ENCODE measurements at regions not wholly inside any gene's neighbourhood (a gene's known extent, or its start where the extent isn't known, plus 50 kb on each side); places are given as distances from the start of the nearest gene placed in this dataset.
"Not testable (repeated sequence)": the region's sequence is repeated elsewhere in the genome, so short reads cannot be mapped to it uniquely, and the experiment has no call there.

DNA sequence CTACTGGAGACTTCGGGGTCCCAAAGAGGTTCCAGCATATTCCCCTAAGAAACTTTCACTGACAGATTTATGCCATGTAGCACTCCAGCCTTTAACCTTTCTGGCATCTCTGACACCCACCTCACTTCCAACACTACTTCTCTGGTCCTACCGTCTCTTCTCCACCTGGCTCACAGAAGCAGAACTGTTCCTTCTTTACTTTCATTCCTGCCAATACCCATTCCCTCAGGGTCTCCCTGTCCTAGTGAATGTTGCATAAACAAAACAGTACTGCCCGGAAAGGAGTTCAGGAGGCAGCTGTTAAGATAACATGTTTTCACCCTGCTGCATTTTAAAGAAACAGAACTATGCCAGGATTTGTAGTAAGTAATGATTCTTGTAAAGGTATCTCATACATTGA, 136.0 kb upstream of the MIR17HG start:
- no peak for FAIRE-seq
- DNase-seq (ENCODE audit: low spot score) = no peak

DNA sequence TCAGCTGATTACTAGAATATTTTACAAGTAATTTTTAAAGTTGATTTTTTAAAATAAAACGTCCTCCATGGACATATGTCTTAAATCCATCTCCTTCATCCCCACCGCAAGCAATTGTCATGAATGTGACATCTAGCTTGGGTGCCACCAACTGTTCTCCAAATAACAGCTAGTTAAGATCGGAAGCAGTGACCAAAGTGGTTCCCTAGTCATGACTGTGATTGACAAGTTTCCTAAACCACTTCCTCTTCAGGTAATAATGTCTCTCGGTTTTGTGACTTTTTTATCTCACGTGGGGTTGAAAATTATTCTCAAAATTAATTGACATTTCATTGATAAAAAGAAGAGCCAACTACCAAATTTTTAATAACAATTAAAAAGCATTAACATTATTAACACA, 135.3 kb upstream of the MIR17HG start:
- FAIRE-seq = no peak
- DNase-seq (ENCODE audit: low spot score) = no peak

DNA sequence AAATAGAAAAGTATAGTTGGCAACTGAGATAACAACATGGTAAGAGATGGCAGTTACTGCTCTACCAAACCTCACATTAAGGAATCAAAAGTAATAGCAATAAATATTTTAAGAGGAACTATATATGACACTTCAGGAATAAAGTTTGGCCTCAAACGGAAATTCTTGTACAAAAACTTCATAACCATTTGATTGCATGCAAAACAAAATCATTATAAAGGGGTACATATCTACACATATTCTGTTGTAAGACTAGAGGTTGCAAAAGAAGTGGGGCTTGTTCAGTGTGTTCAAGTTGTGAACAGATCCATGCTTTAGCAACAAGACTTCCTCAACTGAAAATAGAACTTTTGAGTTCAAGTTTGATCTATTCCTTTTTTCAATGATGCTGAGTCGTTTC, 133.5 kb upstream of the MIR17HG start:
- DNase-seq (ENCODE audit: low spot score) = no peak

GRCh38 chr13:91216928-91217700, 130.4 kb upstream of the MIR17HG start:
- DNase-seq (ENCODE audit: low spot score) (no peak), FAIRE-seq (no peak)

More for the DNA sequence above, 133.5 kb upstream of the MIR17HG start:
- no peak for FAIRE-seq

DNA sequence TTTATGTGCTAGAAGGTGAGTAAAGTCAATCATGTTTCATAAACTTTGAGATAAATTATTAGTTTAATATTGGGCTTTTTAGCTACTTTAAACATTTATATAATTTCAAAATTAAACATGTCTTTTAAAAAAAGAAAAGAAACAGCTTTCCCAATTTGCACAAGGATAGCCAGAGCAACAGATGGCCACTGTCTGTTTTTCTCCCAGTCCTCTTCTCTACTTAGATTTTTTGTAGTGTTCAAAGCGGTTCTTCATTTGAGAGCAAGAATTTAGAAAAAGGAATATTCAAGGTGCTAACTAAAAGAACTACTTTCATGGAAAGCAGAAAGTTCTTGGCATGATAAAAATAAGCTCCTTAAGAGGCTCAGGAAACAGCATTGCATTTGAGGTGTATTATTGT, 128.3 kb upstream of the MIR17HG start:
- DNase-seq (ENCODE audit: low spot score) = no peak

GRCh38 chr13:91220872-91221271, 126.6 kb upstream of the MIR17HG start:
- DNase-seq (ENCODE audit: low spot score) (no peak), FAIRE-seq (no peak)

More for the DNA sequence above, 128.3 kb upstream of the MIR17HG start:
- FAIRE-seq = no peak

DNA sequence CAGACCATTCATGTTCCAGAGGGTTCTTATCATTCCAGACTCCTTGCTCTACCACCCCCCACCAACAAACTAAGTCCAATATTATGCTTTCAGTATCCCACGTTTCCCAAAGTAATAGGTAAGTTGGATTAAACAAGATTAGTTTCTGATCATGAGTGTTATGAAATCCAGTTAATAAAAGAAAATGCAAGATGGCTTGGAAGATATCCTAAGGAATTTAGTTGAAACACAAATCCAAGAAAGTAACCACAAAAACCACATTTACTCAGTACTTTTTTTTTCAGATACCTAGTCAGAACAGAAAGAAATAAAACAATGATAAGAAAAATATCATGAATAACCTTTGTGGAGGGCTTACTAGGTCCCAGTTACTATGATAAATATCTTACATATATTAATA, 119.4 kb upstream of the MIR17HG start:
- DNase-seq (ENCODE audit: low spot score) (no peak), FAIRE-seq (no peak)

DNA sequence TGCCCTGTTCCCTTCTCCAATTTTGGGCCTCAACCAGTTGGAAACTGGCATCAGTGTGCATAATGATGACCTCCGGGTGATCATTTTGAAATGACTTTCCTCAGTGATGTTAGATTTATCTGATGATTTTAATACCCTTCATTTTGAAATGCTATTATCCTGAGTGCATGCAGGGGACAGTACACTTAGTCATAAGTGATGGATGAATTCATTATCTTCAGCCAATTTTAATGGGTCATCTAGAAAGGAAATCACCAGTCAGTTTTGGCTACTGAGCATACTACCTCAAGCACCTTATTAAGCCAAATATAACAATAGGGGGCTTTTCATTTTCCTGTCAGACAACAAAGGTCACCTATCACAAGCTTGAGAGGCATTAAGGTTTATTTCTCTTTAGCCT, 118.5 kb upstream of the MIR17HG start:
- no peak for FAIRE-seq
- no peak for DNase-seq (ENCODE audit: low spot score)

DNA sequence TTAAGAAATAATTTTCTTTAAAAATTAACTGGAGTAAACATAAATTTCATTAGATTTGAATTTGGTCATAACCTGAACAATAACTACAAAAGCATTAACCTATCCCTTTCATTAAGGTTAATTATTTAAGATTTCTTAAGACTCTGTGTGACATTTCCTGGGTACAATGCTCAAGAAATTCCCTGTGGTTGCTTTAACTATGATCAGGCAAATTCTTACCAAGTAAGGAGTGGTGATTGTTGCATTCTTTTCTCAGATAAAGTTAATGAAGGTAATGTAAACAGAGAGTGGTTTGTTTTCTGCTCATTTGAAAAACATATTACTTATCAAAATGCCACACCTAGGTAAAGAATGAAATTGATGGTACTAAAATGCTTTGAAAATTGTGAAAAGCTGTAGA, 114.8 kb upstream of the MIR17HG start:
- DNase-seq (ENCODE audit: low spot score) (no peak), FAIRE-seq (no peak)

GRCh38 chr13:91233291-91233690, 114.2 kb upstream of the MIR17HG start:
- DNase-seq (ENCODE audit: low spot score) (no peak), FAIRE-seq (no peak)

- DNase-seq (ENCODE audit: low spot score) = no peak
- FAIRE-seq = no peak
Observed at GRCh38 chr13:91236182-91236581, 111.3 kb upstream of the MIR17HG start.

DNA sequence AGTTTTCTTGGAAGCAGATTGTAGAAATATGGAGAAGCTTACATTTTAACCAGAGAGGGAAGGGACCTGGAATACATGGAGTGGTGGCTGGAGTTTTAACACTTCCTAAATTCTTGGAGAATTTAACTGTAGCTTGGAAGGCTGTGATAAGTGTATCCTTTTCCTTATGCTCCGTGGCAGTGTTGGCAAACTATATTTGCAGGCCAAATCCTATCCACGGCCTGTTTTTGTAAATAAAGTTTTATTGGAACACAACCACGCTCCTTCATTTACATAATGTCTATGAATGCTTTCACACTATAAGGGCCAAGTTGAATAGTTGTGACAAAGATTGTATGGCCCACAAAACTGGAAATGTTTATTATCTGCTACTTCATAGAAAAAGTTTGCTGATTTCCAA, 110.6 kb upstream of the MIR17HG start:
- DNase-seq (ENCODE audit: low spot score) = no peak
- no peak for FAIRE-seq

DNA sequence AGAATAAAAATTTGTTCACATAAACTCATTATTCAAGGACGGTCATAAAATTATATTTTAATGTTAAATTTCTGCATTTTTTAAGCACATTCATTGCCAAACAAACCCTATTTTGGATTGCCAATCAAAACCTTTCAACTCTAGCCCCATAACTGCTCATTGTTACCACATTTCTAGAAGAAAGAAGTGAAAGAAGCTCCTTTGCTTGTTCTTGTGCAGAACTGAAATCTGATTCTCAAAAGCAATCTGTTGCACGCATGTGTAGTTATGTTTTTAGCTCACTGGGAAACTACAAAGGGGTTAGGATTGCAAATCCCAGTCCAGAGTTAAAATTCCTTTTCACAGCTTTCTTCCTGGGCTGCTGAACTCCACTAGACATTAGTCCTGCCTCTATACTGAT, 109.5 kb upstream of the MIR17HG start:
- FAIRE-seq (no peak), DNase-seq (ENCODE audit: low spot score) (no peak)

- DNase-seq (ENCODE audit: low spot score) (no peak), FAIRE-seq (no peak)
Observed at GRCh38 chr13:91240341-91240740, 107.1 kb upstream of the MIR17HG start.

GRCh38 chr13:91241221-91241933, 106.1 kb upstream of the MIR17HG start:
- DNase-seq (ENCODE audit: low spot score) = no peak

DNA sequence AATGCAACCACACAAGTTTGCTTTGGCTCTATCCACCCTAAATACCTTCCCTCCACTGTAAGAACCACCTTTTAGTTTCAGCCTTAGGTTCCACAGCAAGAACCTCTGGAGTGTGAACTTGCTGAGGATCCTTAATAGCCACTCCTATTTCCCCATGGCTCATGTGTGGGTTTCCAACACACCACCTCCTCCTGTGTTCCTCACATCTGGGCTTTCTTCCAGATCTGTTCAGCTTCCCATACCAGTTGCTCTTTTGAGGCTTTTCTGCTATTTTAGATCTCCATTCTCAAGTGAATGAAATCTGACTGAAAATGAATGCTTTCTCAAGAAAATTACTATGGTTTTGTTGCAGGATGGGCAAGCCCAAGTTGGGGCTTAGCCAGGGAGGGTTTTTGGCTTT, 104.8 kb upstream of the MIR17HG start:
- DNase-seq (ENCODE audit: low spot score) (no peak), FAIRE-seq (no peak)

More at GRCh38 chr13:91241221-91241933, 106.1 kb upstream of the MIR17HG start:
- FAIRE-seq = no peak

GRCh38 chr13:91245288-91245687, 102.2 kb upstream of the MIR17HG start:
- DNase-seq (ENCODE audit: low spot score) (no peak), FAIRE-seq (no peak)

GRCh38 chr13:91247768-91248167, 99.7 kb upstream of the MIR17HG start:
- DNase-seq (ENCODE audit: low spot score) (no peak), FAIRE-seq (no peak)

DNA sequence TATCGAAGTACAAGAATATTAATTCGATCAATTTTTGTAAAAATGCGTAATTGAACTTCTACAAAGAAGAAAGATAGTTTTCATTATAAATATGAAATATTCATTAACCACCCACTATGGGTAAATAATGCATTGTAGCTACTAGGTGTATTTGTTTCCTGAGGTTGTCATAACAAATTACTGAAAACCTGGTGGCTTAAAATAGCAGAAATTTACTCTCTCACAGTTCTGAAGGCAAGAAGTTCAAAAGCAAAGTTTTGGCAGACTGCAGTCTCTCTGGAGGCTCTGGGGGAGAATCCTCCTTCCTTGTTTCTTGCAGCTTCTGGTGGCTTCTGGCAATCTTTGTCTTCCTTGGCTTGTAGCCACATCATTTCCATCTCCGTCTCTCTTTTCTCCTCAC, 99.2 kb upstream of the MIR17HG start:
- FAIRE-seq = no peak
- no peak for DNase-seq (ENCODE audit: low spot score)

- no peak for FAIRE-seq
- no peak for DNase-seq (ENCODE audit: low spot score)
Observed at GRCh38 chr13:91249370-91249769, 98.1 kb upstream of the MIR17HG start.

GRCh38 chr13:91249861-91250260, 97.6 kb upstream of the MIR17HG start:
- FAIRE-seq = no peak

DNA sequence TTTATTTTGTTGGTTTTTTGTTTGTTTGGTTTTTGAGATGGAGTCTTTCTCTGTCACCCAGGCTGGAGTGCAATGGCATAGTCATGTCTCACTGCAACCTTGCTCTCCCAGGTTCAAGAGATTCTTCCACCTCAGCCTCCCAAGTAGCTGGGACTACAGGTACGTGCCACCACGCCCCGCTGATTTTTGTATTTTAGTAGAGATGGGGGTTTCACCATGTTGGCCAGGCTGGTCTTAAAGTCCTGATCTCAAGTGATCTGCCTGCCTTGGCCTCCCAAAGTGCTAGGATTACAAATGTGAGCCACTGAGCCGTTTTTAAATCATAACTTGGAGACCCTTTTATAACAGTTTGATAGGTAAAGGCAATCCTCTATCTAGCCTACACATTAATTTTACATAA, 95.9 kb upstream of the MIR17HG start:
- not testable (repeated sequence) for DNase-seq (ENCODE audit: low spot score); FAIRE-seq

More at GRCh38 chr13:91249861-91250260, 97.6 kb upstream of the MIR17HG start:
- no peak for DNase-seq (ENCODE audit: low spot score)

- no peak for DNase-seq (ENCODE audit: low spot score)
- no peak for FAIRE-seq
Observed at GRCh38 chr13:91264484-91264883, 83.0 kb upstream of the MIR17HG start.

Measured in RCC 7860 (cell line).